ENCODE measurements at regions not wholly inside any gene's neighbourhood (a gene's known extent, or its start where the extent isn't known, plus 50 kb on each side); places are given as distances from the start of the nearest gene placed in this dataset.

DNA sequence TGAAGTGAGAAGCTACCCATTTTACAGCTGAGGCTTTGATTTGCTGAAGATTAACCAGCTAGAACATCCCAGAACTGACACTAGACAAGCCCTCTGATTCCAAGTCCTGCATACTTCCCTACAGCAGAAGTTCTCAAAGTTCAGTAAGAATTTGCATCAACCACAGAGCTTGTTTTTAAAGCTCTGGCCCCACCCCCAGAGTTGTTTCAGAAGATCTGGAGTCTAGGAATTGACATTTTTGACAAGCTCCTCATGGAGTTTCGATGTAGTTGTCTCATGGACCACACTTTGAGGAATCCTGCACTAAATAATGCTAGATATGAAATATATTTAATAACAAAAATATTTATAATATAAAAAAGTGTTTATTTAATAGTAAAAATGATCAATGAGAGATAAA lies 120.3 kb upstream of the ADAMTS18 start:
- no peak for DNase-seq

DNA sequence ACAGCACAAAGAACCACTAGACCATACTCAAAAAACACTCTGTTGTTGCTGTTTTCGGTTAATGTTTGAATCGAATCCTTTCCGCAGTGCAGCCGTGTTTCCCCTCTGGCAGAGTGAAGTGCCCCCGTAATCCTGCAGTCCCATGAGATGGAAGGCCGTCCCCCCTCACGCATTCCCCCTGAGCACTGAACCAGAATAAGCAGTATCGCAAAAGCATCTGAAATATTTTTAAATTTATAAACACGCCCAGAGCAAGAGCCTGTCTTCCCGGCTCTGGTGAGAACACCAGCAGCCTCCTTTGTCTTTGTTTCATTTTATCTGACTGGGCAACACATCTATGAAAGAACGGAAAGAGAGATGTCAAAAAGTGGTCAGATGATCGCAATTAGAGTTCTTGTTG lies 121.0 kb upstream of the ADAMTS18 start:
- DNase-seq = no peak

DNA sequence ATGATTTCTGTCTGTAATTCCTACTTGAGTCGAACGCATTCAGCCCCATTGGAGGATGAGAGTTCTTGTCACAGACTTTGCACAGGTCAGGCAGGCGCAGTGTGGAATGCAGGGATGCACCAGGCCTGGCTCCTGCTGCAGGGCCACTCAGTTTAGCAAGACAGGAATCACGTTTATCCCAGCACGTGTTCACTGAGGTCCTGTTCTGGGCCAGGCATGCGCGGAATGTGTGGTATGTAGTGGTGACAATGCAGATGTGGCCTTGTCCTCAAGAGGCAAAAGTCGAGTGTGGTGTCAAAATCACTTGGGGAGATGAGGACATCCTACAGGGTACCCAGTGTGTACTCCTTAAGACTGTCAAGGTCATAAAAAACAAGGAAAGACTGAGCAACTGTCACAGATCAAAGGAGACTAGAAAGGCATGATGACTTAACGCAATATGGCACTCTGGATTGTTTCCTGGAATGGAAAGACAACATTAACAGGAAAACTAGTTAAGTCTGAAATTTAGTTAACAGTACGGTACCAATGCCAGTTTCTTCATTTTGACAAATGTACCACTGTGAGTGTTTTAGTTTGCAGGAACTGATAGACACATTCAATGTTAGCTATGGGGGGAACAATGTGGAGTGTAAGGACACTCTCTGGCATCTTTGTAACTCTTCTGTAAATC lies 121.5 kb upstream of the ADAMTS18 start:
- no peak for DNase-seq

DNA sequence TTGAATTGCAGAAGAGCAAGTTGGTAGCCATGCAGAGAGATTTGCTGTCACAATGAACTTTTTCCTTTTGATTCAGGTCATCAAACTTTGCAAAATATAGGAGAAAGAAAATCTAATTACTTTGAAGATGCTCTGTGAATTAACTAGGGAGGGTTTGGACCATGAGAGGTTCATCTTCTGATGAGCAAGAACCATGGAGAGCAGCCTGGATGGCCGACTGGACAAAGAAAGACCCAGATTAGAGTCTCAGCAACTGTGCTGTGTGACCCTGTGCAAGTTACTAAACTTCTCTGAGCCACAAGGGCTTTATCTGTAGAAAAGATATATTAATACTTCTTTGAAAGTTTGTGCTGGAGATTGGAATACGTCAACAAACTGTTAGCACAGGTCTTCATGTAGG lies 122.6 kb upstream of the ADAMTS18 start:
- no peak for DNase-seq

DNA sequence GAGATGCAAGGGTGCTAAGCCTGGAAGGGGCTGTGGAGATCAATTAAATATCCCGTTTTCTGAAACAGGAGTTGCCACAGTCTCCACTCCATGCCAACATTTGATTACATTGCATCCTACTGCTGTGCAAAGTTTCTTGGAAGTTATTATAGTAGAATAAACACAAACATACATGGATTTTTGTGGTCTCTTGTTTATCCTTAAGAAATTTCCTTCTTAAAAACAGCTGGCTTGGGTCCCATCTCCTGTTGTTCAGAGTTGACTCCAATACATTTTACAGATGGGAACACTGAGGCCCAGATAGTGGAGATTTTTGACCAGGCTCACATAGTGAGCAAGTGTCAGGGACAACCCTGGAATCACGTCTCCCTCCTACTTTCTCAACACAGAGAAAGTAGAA lies 124.0 kb upstream of the ADAMTS18 start:
- DNase-seq = no peak

DNA sequence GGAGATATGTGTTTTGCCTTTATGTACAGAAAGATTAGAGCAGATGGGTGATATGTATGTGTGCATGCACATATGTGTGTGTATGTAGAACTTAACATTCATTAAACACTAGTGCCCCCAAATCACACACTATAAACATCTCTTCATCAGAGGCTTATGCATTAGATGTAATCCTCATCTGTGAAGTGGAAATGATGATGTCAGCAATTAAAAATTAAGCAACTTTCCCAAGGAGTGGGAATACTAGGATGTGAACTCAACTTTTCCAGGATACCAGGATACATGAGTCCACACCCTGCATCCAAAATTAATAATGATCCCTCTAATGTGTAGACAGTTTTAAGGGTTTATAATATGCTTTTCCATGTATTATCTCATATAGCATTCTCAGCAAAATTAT lies 127.7 kb upstream of the ADAMTS18 start:
- no peak for DNase-seq

DNA sequence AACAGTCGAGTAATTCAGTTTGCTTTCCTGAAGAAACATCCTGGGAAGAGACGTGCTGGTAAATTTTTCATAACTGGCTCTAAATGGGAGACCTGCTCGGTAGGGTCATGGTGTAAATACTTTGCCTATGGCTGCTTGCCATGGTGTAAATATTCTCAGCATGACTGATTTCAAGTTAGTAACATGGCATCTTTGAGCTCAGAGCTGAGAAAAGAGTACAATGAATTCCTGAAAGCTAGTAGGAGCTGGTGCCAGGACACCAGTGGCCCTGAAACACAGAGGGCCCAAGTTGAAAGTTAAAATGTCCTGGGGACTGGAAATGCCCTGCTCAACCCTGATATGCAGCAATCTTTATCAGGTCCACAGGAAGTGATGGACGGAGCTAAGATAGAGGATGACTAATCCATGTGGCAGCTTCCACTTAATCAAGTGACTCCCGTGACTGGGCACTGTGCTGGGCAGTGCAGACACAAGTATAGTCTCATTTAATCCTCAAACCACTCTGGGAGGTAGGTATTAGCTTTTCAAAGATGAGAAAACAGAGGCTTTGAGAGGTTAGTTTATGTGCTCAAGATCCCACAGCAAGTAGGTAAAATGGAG lies 130.1 kb upstream of the ADAMTS18 start:
- no peak for DNase-seq

DNA sequence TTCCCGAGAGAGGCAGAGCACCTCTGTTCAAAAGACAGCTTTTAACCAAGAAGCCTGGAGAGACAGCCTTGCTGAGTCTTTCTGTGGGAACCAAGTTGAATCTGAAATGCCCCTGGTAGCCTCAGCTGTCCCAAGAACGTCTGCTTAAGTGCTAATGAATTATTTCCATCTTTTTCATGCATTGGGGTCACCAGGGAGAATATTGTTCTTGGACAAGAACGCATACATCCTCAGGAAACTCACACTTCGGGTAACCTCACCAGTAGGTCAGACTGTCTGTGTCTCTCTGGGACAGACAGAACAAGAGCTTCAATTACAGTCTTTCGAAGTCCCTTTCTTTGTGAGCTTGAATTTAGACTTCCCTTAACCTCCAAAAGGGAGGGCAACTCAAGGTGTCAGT lies 134.6 kb upstream of the ADAMTS18 start:
- DNase-seq = no peak

DNA sequence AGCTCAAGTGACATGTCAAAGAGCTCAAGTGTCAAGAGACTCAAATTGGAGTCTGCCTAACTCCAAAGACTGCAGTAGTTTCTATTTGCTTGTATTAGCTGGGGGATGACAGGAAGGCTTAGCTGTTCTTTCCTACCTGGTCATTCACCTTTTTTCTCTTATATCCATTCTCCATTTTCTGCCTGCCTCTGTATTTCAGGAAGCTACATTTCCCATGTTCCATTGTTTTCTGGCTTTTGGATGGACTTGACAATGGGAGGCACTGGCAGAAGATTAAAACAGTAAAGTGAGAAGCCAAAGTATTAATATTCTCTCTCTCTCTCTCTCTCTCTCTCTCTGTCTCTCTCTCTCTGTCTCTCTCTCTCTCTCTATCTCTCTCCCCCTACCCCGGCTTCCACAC lies 135.7 kb upstream of the ADAMTS18 start:
- no peak for DNase-seq

DNA sequence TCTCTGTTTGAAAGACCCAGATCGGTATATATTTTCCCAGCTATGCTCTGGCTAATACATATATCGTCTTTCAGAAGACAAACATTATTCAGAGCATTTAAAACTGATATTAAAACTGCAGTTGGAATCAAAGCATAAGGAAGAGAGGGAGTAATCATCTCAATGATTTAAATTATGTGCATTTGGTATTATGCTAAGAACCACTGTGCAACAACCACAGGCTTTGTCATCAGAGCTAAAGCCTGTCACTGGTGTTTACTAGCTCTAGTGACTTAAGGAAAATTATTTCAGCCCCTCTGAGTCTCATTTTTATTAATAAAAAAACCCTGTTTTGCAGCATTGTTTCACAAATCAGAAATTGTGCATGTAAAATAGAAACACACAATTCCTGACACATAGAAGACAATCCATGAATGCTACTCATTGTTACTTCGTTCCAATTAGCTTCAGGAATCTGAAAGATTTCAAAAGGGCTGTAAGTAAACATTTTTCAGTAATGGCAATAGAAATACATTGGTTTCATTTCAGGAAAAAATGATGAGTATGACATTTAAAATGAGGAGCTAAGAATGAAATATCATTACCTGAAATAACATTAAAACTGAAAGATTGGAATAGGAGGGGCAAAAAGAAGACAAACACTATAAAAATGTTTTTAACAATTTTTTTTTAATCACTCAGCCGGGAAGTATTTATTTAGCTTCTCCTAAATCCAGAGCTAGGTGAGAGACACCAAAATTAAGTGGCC lies 136.5 kb upstream of the ADAMTS18 start:
- no peak for DNase-seq

DNA sequence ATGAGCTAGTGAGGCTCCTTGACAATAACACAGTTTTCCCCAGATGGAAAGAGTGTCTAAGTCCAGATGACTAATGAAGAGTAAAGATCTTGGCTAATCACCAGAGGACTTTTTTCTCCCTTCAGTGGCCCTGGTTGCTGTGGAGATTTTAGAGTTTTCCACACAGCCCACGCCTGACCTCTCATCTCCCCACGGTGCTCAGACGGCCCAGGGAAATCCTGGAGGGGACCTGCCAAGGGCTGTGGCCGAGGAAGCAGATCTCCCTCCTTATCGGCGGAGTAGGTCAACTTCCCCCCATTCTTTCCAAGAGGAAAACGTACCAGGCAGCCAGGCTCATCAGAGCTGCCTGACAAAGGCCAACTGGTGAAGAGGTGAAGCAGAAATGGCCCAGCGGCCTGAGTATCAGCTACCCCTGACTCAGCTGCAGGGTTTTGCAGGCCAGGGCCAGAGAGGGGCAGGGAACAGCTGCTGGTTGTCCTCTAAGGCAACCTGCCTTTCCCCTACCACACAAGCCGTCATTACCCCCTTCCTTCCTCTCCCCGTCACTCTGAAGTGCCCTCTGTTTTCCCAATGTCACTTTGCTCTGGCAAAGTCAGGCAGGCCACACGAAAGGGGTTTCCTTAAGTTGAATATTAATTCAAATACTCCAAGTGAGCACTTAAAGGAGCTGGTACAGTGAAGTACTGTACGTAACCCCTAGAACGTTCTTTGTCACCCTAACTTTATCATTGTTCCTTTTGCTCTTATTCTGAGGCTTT lies 140.2 kb upstream of the ADAMTS18 start:
- DNase-seq = no peak

DNA sequence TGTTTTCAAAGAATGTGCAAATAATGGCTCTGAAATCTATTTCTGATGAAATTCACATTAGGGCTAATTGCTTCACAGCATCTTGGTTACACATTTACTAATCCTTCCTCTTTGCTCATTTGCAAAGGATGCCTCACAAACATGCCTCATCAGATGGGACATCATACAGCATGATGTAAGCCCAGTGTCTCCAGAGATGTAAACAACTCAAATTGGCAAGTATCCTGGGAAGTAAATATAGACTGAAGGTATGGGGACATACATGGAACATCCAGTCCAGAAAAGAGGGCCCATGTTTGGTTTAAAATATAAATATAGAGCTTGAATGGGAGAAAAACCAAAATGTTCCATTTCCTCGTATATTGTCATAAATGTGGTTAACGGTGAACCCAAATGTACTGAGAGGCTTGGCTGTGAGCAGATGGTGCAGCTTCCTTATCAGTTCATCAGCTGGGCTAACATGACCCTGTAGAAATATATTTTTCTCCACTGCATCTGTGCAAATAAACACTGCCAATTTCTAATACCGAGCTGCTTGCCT lies 142.9 kb upstream of the NUDT7 start:
- DNase-seq = no peak

DNA sequence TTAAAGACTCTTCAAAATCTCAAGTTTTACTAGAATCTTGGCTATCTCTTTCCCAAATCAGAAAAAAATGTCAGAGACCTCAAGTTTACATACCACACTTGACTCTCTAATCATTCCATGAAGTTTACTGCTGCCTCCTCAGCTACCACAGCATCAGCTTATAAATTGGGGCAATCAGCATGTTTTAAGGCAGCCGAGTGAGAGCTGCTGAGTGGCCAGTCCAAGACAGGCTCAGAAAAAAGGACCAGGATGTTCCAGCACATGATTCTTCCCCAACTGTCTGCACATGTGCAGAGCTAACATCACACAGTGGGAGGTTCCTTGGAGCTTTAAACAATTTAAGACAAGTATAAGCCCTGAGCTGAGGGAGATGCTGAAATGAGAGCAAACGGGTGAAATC lies 140.6 kb upstream of the NUDT7 start:
- no peak for DNase-seq

DNA sequence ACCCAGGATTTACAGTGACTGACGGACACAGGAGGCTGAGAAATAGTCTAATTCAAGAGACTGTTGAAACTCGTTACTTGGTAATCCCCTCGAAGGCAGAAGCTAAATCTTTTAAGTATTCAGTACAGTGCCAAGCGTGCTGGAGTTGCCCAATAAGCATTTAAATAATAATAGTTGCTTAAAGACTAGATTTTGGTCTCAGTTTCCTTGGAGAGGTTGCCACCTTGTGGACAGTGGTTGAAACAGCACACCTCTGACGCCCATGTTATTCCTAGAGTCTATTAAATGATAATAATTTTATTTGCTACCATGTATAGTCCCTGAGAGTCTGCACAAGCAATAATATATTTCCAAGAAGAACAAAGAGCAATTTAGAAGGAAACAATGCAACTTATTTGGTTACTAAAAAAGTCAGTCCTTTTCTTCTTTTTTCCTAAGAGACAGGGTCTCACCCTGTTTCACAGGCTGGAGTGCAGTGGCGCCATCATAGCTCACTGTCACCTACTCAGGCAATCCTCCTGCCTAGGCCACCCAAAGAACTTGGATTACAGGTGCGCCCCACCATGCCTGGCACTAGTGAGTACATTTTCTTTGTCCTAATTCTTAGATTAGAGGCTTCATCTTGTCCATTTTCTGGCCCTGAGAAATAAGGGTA lies 138.0 kb upstream of the NUDT7 start:
- DNase-seq = peak; percentile 51

DNA sequence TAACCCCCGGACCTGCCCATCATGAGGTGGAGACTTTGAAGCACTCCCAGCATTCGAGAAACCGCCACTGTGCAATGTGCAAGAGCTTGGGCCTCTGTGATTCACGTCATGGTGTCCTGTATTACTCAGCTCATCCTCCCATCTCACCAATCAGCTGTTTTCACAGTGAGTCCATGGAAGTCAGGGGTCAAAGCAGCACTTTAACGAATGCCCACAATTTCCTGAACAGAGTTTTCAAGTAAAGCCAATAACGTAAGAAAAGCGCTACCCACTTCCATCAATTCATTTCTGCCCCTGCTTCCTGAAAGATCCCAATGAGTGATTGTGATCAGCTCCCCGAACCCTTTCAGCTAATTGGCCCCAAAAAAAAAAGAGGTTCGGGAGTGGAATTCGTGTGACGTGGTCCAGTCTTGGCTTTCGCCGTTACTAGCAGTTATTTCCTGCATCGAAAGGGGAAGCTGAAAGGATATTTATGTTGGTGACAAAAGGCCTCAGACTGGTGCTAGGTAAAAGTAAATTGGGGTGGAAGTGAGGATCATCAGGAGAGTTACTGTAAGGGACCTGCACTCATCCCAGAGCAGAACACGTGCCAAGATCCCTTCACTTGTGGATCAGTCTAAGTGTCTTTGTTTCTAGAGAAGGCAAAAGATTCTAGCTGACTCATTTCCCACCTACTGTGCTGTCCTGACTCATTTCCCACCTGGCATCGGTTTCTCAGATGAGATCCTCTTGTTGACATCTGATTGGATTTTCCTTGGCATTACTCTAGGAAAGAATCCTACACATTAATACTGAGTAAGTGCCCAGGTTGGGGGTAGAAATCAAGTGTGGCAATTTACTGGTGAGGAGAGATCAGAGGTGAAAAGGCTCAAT lies 136.7 kb upstream of the NUDT7 start:
- no peak for DNase-seq

DNA sequence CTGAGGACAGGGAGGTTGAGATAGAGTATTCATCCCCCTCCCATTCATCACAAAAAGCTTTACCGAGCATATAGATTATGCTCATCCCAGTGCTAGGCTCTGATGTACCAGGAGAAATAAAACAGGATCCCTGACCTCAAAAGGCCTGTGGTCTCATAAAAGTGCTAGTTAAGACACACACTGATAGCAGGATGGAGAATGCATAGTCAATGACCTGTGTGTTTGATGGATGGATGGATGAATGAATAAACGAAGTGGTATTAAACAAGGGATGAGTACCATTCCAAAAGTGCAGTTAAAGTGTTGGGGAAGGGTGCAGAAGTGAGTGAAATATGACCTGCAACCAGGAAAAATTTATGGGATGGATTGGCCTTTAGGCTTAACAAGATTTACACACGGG lies 133.9 kb upstream of the NUDT7 start:
- no peak for DNase-seq

DNA sequence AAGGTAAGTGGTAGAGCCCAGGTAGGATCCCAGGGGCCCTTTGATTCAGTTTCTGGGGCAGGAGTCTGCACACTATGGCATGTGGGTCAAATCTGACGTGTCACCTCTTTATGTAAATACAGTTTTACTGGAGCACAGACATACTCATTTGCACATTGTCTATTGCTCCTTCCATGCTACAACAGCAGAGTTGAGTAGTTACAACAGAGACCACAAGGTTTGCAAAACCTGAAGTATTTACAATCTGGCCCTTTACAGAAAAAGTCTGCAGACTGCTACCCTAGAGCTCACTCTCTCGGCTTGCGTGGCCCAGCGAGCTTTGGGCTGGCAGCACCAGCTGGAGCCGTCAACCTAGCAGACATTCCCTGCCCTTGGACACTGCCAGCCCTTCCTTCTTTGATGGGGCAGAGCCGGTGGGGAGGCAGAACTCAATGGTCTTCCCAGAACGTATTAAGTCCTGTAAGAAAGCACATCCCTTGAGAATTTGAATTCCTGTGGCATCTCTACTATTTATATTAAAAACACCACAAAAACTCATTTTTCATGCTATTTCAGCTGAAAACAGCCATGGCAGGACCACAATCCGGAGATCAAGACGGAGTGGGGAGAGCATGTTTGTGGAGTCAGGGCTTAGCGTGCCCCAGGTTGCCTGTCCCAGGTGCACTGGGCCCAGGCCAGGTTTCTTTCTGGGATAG lies 133.1 kb upstream of the NUDT7 start:
- DNase-seq = no peak

DNA sequence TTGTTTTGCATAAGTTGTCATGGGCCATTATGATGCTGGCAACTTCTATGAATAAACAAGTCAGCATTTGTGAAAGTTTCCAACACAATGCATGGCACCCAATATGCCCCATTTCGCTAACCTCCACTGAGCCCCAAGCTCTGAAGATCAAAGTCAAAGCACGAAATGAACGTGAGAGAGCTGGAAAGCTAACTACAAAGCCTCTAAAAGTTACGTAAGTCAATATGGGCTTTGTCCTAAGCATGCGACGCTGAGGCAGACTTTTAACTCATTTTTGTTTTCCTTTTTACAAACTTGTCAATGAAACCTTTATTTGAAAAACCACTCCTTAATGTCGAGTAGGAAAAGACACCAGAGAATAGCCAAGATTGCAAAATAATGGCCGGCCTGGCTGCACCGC lies 131.6 kb upstream of the NUDT7 start:
- no peak for DNase-seq

DNA sequence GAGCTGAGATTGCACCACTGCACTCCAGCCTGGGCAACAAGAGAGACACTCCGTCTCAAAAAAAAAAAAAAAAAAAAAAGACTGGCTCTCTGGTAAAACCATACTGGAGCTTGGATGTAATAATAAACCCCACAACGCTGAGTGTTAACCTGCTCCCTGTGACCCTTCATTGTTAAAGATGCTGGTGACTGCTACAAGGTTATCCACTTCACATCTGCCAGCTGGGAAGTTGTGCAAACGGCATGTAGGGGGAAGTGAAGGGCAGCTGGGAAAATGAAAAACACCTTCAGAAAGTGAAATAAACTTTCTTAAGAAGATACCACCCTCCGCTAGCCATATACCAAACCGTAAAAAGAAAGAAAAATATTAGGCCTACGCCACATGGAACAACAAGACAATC lies 131.0 kb upstream of the NUDT7 start:
- DNase-seq = no peak

DNA sequence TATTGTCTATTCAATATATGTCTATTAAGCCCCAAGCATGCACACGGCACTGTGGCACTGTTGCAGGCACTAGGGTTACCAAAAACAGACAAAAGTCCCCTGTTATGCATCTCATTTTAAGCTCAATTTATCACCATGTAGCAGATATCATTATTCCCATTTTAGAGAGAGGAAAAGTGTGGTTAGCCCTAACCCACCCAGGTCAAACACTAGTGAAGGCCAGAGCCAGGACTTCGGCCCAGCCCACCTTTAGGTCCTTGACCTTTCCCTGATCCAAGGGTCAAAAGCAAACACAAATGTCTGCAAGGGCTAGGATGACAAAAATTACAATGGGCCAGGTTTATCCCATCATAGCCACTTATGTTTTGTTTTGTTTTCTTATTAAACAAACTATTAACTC lies 130.3 kb upstream of the NUDT7 start:
- DNase-seq = no peak

DNA sequence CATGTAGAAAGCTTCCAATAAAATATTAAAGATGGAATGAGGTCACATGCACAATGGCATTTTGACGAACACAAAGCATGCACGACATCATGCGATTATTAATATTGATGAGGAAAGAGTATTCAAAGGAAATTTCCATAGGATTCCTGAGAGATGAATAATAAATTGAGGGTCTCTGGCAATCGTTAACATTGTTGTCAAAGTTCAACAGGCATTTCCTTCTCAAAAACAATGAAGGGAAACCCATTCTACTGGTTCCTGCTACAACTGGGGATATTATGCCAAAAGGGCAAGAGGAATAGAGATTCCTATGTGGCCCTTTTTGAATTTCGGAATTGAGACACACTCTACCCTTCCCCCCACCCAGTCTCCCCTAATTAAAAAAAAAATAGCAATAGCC lies 128.3 kb upstream of the NUDT7 start:
- DNase-seq = no peak

Data from NCI-H1092 treated with DMSO at 0.1 percent for 48 hours (cell line).